ENCODE measurements at regions not wholly inside any gene's neighbourhood (a gene's known extent, or its start where the extent isn't known, plus 50 kb on each side); places are given as distances from the start of the nearest gene placed in this dataset.

DNA sequence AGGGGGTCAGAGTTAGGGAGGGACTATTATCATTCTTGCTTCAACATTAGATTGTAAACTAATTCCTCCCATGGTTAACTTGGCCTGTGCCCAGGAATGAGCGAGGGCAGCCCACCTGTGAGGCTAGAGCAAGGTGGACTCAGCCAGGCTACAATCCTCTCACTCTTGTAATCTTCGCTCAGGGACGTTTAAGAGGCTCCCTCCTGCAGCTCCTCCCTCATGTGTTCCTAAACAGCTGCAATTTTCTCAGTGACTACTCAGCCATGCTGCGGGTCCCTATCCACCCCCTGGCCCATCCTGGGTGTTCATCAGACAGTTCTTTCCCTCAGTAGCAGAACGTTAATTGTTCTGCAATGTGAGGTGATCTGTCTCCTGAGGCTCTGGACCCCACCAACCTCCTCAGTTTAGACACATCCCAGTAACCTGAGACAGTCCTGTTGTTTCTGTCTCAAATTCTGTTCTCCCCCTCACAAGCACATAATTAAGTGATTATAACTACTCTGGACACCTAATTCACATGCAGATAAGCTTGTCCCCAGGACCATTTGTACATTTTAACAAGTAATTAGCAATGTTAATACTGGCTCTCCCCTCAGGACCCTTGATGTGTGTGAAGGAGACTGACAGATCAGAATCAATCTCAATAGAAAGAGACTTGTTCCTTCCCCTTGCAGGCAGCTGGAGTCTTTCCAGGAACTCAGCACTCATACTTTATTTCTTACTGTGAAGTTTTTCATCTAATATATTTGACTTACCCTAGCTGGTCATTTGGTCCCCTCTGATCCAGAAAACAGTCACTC, 337.2 kb upstream of the B3GAT1 start:
- H3K36me3 Mint-ChIP-seq (ENCODE audit: low read depth), result peaks cover 3% of the 10 kb centered on the region
- peak; percentile 43 for DNase-seq (ENCODE audit: low spot score)
- no peak overlapping the region for H3K4me3 Mint-ChIP-seq (ENCODE audit: unreplicated experiment)
- H3K27me3 Mint-ChIP-seq (ENCODE audit: low read depth), result no peaks in the 10 kb centered on the region
- H3K9me3 Mint-ChIP-seq (ENCODE audit: low read depth), result peaks cover 24% of the 10 kb centered on the region
- TF ChIP-seq, protein P1, sequence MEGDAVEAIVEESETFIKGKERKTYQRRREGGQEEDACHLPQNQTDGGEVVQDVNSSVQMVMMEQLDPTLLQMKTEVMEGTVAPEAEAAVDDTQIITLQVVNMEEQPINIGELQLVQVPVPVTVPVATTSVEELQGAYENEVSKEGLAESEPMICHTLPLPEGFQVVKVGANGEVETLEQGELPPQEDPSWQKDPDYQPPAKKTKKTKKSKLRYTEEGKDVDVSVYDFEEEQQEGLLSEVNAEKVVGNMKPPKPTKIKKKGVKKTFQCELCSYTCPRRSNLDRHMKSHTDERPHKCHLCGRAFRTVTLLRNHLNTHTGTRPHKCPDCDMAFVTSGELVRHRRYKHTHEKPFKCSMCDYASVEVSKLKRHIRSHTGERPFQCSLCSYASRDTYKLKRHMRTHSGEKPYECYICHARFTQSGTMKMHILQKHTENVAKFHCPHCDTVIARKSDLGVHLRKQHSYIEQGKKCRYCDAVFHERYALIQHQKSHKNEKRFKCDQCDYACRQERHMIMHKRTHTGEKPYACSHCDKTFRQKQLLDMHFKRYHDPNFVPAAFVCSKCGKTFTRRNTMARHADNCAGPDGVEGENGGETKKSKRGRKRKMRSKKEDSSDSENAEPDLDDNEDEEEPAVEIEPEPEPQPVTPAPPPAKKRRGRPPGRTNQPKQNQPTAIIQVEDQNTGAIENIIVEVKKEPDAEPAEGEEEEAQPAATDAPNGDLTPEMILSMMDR (IDR thresholded peaks at IDR 0.05), result no peak
- no peaks in the 10 kb centered on the region for H3K4me1 Mint-ChIP-seq (ENCODE audit: low read depth)
- no peak overlapping the region for H3K27ac Mint-ChIP-seq (ENCODE audit: unreplicated experiment)

DNA sequence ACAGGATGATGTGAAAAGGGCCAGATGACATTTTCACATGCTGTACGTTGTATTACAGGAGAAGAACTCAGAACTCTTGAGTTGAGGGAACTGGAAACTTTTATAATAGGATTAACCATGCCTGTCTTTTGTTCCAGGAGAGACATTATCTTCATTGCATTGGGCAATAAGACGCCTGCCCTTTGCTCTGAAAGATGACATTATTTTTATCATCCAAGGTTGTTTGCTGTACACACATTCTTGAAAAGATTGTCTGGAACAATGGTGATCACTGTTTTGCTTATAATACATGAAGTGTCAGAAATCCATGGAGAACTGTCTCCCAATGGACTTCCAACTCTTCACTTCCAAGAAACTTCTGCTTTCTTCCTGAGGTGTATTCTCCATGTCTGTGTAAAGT, 334.6 kb upstream of the B3GAT1 start:
- H3K9me3 Mint-ChIP-seq (ENCODE audit: low read depth), result peaks cover 24% of the 10 kb centered on the region
- H3K27ac Mint-ChIP-seq (ENCODE audit: unreplicated experiment), result no peak overlapping the region
- H3K4me1 Mint-ChIP-seq (ENCODE audit: low read depth), result no peaks in the 10 kb centered on the region
- TF ChIP-seq, protein P1 (IDR thresholded peaks at IDR 0.05), result no peak
- H3K36me3 Mint-ChIP-seq (ENCODE audit: low read depth), result peaks cover 3% of the 10 kb centered on the region
- H3K27me3 Mint-ChIP-seq (ENCODE audit: low read depth), result no peaks in the 10 kb centered on the region
- no peak overlapping the region for H3K4me3 Mint-ChIP-seq (ENCODE audit: unreplicated experiment)
- no peak for DNase-seq (ENCODE audit: low spot score)

DNA sequence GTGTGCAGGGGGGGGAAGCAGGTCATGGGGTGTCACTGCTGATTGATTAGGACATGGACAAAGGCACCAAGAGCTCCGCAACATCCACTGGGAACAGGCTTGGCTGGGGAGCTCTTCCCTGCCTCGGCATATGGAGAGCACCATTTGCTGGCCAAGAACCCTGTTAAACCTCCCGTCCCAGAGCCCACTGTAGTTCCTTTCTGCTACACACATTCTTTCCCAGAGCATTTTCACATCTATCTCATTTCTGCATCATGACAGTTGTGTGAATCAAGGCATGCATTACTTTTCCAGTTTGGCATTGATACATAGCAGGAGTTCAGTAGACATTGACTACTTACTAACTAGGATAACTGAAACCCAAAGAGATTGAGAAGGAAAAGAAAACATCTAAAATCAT, 333.4 kb upstream of the B3GAT1 start:
- TF ChIP-seq, protein P1 (IDR thresholded peaks at IDR 0.05), result no peak
- Mint-ChIP-seq H3K4me1 (ENCODE audit: low read depth) (no peaks in the 10 kb centered on the region), H3K9me3 (ENCODE audit: low read depth) (peaks cover 24% of the 10 kb centered on the region), H3K27me3 (ENCODE audit: low read depth) (no peaks in the 10 kb centered on the region), H3K36me3 (ENCODE audit: low read depth) (peaks cover 3% of the 10 kb centered on the region), H3K27ac (ENCODE audit: unreplicated experiment) (no peak overlapping the region), H3K4me3 (ENCODE audit: unreplicated experiment) (no peak overlapping the region)
- peak; percentile 34 for DNase-seq (ENCODE audit: low spot score)

DNA sequence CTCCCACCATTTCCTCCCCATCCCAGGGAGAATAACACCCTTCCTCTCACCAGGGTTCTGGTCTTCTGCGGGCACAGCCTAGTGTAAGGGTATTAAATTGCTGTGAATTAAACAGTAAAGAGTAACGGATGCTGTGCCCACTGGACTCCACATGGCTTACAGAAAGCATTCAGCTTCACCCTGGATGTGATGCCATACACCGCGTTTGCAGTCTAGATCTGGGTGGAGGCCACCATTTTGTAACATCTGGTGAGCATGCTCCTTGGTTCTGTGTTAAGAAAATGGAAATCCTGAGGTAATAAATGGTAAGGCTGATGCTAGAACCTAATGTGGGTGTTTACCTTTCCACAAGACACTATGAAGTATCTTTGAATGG, 331.8 kb upstream of the B3GAT1 start:
- TF ChIP-seq, protein P1 (IDR thresholded peaks at IDR 0.05), result no peak
- Mint-ChIP-seq H3K4me3 (ENCODE audit: unreplicated experiment) (no peak overlapping the region), H3K4me1 (ENCODE audit: low read depth) (no peaks in the 10 kb centered on the region), H3K27ac (ENCODE audit: unreplicated experiment) (no peak overlapping the region), H3K36me3 (ENCODE audit: low read depth) (peaks cover 3% of the 10 kb centered on the region), H3K9me3 (ENCODE audit: low read depth) (peaks cover 21% of the 10 kb centered on the region), H3K27me3 (ENCODE audit: low read depth) (no peaks in the 10 kb centered on the region)
- no peak for DNase-seq (ENCODE audit: low spot score)

DNA sequence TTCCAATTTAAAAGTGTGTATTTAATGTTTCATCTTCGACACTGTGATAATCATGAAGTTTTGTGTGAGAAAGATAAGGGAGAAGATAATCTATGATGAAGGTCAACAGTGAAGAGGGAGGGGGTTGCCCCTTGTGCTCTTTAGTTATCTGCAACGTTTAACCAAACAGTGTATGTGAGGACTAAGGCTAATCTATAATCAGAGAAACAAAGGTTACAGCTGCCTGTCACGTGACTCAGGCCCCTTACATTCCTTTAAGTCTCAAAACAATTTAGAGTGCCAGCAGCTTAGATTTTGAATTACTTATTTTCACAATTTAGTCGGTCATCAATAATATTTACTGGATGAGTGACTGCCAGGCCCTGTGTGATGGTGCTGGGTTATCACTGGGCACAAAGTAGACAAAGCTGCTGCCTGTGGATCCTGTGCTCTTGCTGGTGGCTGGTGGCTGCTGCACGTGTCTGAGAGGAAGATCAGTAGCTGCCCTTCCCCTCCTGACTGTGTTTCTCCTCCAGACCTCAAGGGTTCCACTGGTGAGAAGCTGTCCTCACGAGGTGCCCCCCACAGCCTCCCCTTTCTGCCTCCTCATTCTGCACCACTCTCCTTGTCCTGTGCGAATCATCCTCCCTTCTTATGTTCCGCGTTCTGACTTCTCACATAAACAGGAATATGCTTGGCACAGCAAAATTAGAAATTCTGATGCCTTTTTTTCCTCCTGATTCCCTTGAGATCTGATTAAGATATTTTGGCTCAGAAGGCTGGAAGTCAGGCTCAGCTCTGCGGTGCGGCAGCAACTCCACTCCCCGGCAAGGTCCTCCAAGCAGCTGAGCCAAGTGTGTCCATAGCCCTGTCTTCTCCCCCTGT, 331.1 kb upstream of the B3GAT1 start:
- Mint-ChIP-seq H3K9me3 (ENCODE audit: low read depth) (peaks cover 16% of the 10 kb centered on the region), H3K27me3 (ENCODE audit: low read depth) (no peaks in the 10 kb centered on the region), H3K4me1 (ENCODE audit: low read depth) (no peaks in the 10 kb centered on the region), H3K27ac (ENCODE audit: unreplicated experiment) (no peak overlapping the region), H3K36me3 (ENCODE audit: low read depth) (peaks cover 3% of the 10 kb centered on the region), H3K4me3 (ENCODE audit: unreplicated experiment) (no peak overlapping the region)
- TF ChIP-seq, protein P1 (IDR thresholded peaks at IDR 0.05), result no peak
- no peak for DNase-seq (ENCODE audit: low spot score)

All from chondrocyte (in vitro differentiated cells).